Activated T-cell treated with anti-CD3 and anti-CD28 coated beads, Interleukin-2, amount 50 U/mL, for 4 hours (primary cell): ENCODE measurements at regions not wholly inside any gene's neighbourhood (a gene's known extent, or its start where the extent isn't known, plus 50 kb on each side); places are given as distances from the start of the nearest gene placed in this dataset.
A peak's percentile ranks its signal among the peaks of the same experiment; 100 is the strongest.

ENCODE experiments used
- ATAC-seq, 2 donors: fragments of 200-7000 bp; cut with Tn5 transposase; one replicate each; pipeline ENCODE4 v1.10.0; 2021
- DNase-seq: peaks from one replicate; pipeline ENCODE4 v3.0.0-alpha.2; 2020
- H3K27me3 Mint-ChIP-seq: one replicate; pipeline ENCODE4 v1.8.0; 2021; ENCODE audit warnings: low read depth, mixed read lengths
- H3K36me3 Mint-ChIP-seq: one replicate; pipeline ENCODE4 v1.8.0; 2022; ENCODE audit warnings: mixed read lengths; ENCODE audit not compliant: insufficient read depth
- H3K4me1 Mint-ChIP-seq: one replicate; pipeline ENCODE4 v1.8.0; 2021; ENCODE audit warnings: low read depth, mixed read lengths
- H3K4me3 Mint-ChIP-seq: one replicate; pipeline ENCODE4 v1.8.0; 2021; ENCODE audit warnings: mild to moderate bottlenecking, moderate library complexity, mixed read lengths
- H3K9me3 Mint-ChIP-seq: one replicate; pipeline ENCODE4 v1.8.0; 2021; ENCODE audit warnings: mixed read lengths

- H3K4me1 Mint-ChIP-seq: no peaks in the 10 kb centered on the region
- H3K36me3 Mint-ChIP-seq: no peaks in the 10 kb centered on the region
- H3K9me3 Mint-ChIP-seq: no peaks in the 10 kb centered on the region
- H3K27me3 Mint-ChIP-seq: no peaks in the 10 kb centered on the region
- no peak for DNase-seq
- no peak overlapping the region for H3K4me3 Mint-ChIP-seq
- no peak for ATAC-seq
Measured at GRCh38 chr11:36803084-36803483, 205.0 kb upstream of the RAG2 start.

- Mint-ChIP-seq H3K9me3 (no peaks in the 10 kb centered on the region), H3K4me3 (no peak overlapping the region), H3K27me3 (peaks cover 6% of the 10 kb centered on the region), H3K36me3 (no peaks in the 10 kb centered on the region), H3K4me1 (no peaks in the 10 kb centered on the region)
- DNase-seq: no peak
- no peak for ATAC-seq
Measured at GRCh38 chr11:36792996-36793914, 195.2 kb upstream of the RAG2 start.

GRCh38 chr11:36791957-36792356 is 193.9 kb upstream of the RAG2 start:
- Mint-ChIP-seq H3K4me1 (no peaks in the 10 kb centered on the region), H3K4me3 (no peak overlapping the region), H3K9me3 (no peaks in the 10 kb centered on the region), H3K27me3 (peaks cover 6% of the 10 kb centered on the region), H3K36me3 (no peaks in the 10 kb centered on the region)
- DNase-seq (no peak), ATAC-seq (no peak)

- H3K27me3 Mint-ChIP-seq: peaks cover 6% of the 10 kb centered on the region
- no peaks in the 10 kb centered on the region for H3K4me1 Mint-ChIP-seq
- ATAC-seq (no peak), DNase-seq (no peak)
- H3K9me3 Mint-ChIP-seq: no peaks in the 10 kb centered on the region
- H3K36me3 Mint-ChIP-seq: no peaks in the 10 kb centered on the region
- H3K4me3 Mint-ChIP-seq: no peak overlapping the region
Measured at GRCh38 chr11:36790526-36790925, 192.5 kb upstream of the RAG2 start.

GRCh38 chr11:36783808-36784207 is 185.8 kb upstream of the RAG2 start:
- DNase-seq (no peak), ATAC-seq (no peak)
- Mint-ChIP-seq H3K4me1 (no peaks in the 10 kb centered on the region), H3K27me3 (peaks cover 3% of the 10 kb centered on the region), H3K4me3 (no peak overlapping the region), H3K36me3 (no peaks in the 10 kb centered on the region), H3K9me3 (no peaks in the 10 kb centered on the region)

GRCh38 chr11:36779791-36780190 is 181.8 kb upstream of the RAG2 start:
- peaks cover 3% of the 10 kb centered on the region for H3K27me3 Mint-ChIP-seq
- H3K4me1 Mint-ChIP-seq: no peaks in the 10 kb centered on the region
- no peaks in the 10 kb centered on the region for H3K9me3 Mint-ChIP-seq
- no peak overlapping the region for H3K4me3 Mint-ChIP-seq
- no peaks in the 10 kb centered on the region for H3K36me3 Mint-ChIP-seq
- no peak for ATAC-seq
- DNase-seq: no peak

GRCh38 chr11:36777311-36777710 is 179.3 kb upstream of the RAG2 start:
- H3K27me3 Mint-ChIP-seq: peaks cover 3% of the 10 kb centered on the region
- no peaks in the 10 kb centered on the region for H3K36me3 Mint-ChIP-seq

GRCh38 chr11:36775756-36776155 is 177.7 kb upstream of the RAG2 start:
- ATAC-seq: no peak
- H3K36me3 Mint-ChIP-seq: no peaks in the 10 kb centered on the region

More at GRCh38 chr11:36777311-36777710, 179.3 kb upstream of the RAG2 start:
- Mint-ChIP-seq H3K4me3 (no peak overlapping the region), H3K4me1 (no peaks in the 10 kb centered on the region), H3K9me3 (no peaks in the 10 kb centered on the region)
- ATAC-seq (no peak), DNase-seq (no peak)

GRCh38 chr11:36775130-36775529 is 177.1 kb upstream of the RAG2 start:
- DNase-seq (no peak), ATAC-seq (no peak)
- no peaks in the 10 kb centered on the region for H3K4me1 Mint-ChIP-seq
- no peaks in the 10 kb centered on the region for H3K9me3 Mint-ChIP-seq
- H3K4me3 Mint-ChIP-seq: no peak overlapping the region
- no peaks in the 10 kb centered on the region for H3K36me3 Mint-ChIP-seq
- H3K27me3 Mint-ChIP-seq: no peaks in the 10 kb centered on the region

More at GRCh38 chr11:36775756-36776155, 177.7 kb upstream of the RAG2 start:
- no peaks in the 10 kb centered on the region for H3K4me1 Mint-ChIP-seq
- H3K4me3 Mint-ChIP-seq: no peak overlapping the region
- H3K27me3 Mint-ChIP-seq: no peaks in the 10 kb centered on the region
- no peaks in the 10 kb centered on the region for H3K9me3 Mint-ChIP-seq
- DNase-seq: no peak

- Mint-ChIP-seq H3K27me3 (peaks cover under 1% of the 10 kb centered on the region), H3K36me3 (no peaks in the 10 kb centered on the region), H3K9me3 (no peaks in the 10 kb centered on the region), H3K4me1 (no peaks in the 10 kb centered on the region), H3K4me3 (no peak overlapping the region)
- no peak for ATAC-seq
- DNase-seq: no peak
Measured at GRCh38 chr11:36774603-36775002, 176.6 kb upstream of the RAG2 start.

GRCh38 chr11:36763187-36763586 is 165.2 kb upstream of the RAG2 start:
- no peak for DNase-seq
- Mint-ChIP-seq H3K9me3 (no peaks in the 10 kb centered on the region), H3K4me3 (no peak overlapping the region), H3K4me1 (no peaks in the 10 kb centered on the region), H3K36me3 (no peaks in the 10 kb centered on the region), H3K27me3 (peaks cover 3% of the 10 kb centered on the region)
- ATAC-seq: peak in 1 of 2 donors; percentile 7

GRCh38 chr11:36757075-36757474 is 159.0 kb upstream of the RAG2 start:
- ATAC-seq (no peak), DNase-seq (no peak)
- H3K4me1 Mint-ChIP-seq: no peaks in the 10 kb centered on the region
- H3K4me3 Mint-ChIP-seq: no peak overlapping the region
- no peaks in the 10 kb centered on the region for H3K36me3 Mint-ChIP-seq
- peaks cover 12% of the 10 kb centered on the region for H3K27me3 Mint-ChIP-seq
- no peaks in the 10 kb centered on the region for H3K9me3 Mint-ChIP-seq

GRCh38 chr11:36753960-36754359 is 155.9 kb upstream of the RAG2 start:
- no peaks in the 10 kb centered on the region for H3K9me3 Mint-ChIP-seq
- peaks cover 15% of the 10 kb centered on the region for H3K27me3 Mint-ChIP-seq
- no peak for ATAC-seq
- no peak for DNase-seq
- H3K4me3 Mint-ChIP-seq: no peak overlapping the region
- no peaks in the 10 kb centered on the region for H3K36me3 Mint-ChIP-seq
- no peaks in the 10 kb centered on the region for H3K4me1 Mint-ChIP-seq

- H3K9me3 Mint-ChIP-seq: no peaks in the 10 kb centered on the region
- H3K4me3 Mint-ChIP-seq: no peak overlapping the region
- DNase-seq: no peak
- no peak for ATAC-seq
- peaks cover 16% of the 10 kb centered on the region for H3K27me3 Mint-ChIP-seq
- H3K4me1 Mint-ChIP-seq: no peaks in the 10 kb centered on the region
- no peaks in the 10 kb centered on the region for H3K36me3 Mint-ChIP-seq
Measured at GRCh38 chr11:36751996-36752395, 154.0 kb upstream of the RAG2 start.

- no peaks in the 10 kb centered on the region for H3K36me3 Mint-ChIP-seq
- no peak overlapping the region for H3K4me3 Mint-ChIP-seq
- DNase-seq (no peak), ATAC-seq (no peak)
- peaks cover 17% of the 10 kb centered on the region for H3K27me3 Mint-ChIP-seq
- H3K9me3 Mint-ChIP-seq: no peaks in the 10 kb centered on the region
- H3K4me1 Mint-ChIP-seq: no peaks in the 10 kb centered on the region
Measured at GRCh38 chr11:36751335-36751781, 153.3 kb upstream of the RAG2 start.
